K562 (cell line): ENCODE measurements at regions not wholly inside any gene's neighbourhood (a gene's known extent, or its start where the extent isn't known, plus 50 kb on each side); places are given as distances from the start of the nearest gene placed in this dataset.

Experiments used
- CTCF ChIP-seq, 3 experiments: IDR thresholded peaks in 2 of 3; conservative IDR thresholded peaks in 1 of 3; 2 replicates each; pipeline ENCODE4 v1.5.1; 2011 to 2012; ENCODE audit warnings: low read length in 3 of 3, mild to moderate bottlenecking in 3 of 3, control low read depth in 2 of 3, improper control_type of control experiment in 1 of 3, inconsistent platforms in 1 of 3, low read depth in 1 of 3, mixed read lengths in 1 of 3, moderate library complexity in 1 of 3; ENCODE audit not compliant: insufficient read depth in 2 of 3
- E2F6 ChIP-seq, 2 experiments: IDR thresholded peaks; 2 replicates each; pipeline ENCODE4 v1.6.1; 2011; ENCODE audit warnings: borderline replicate concordance in 1 of 2, control low read depth in 1 of 2, low read depth in 1 of 2, low read length in 1 of 2, mild to moderate bottlenecking in 1 of 2, mixed read lengths in 1 of 2, moderate library complexity in 1 of 2; ENCODE audit not compliant: insufficient read depth in 1 of 2, insufficient read length in 1 of 2, poor library complexity in 1 of 2, severe bottlenecking in 1 of 2; ENCODE audit errors: extremely low read depth in 1 of 2
- MAX ChIP-seq: sonication (generic); formaldehyde crosslinking; IDR thresholded peaks from 2 replicates; pipeline ENCODE4 v1.9.0; 2022; ENCODE audit warnings: mild to moderate bottlenecking, missing genetic modification reagents
- NR2F6 ChIP-seq: fragments of 450-650 bp; formaldehyde crosslinking; IDR thresholded peaks from 2 replicates; pipeline ENCODE4 v1.4.0; 2020; ENCODE audit warnings: mild to moderate bottlenecking
- POLR2AphosphoS5 ChIP-seq: IDR thresholded peaks from 2 replicates; pipeline ENCODE4 v1.6.1; 2011; ENCODE audit warnings: mild to moderate bottlenecking, low read depth, low read length, moderate library complexity; ENCODE audit not compliant: control insufficient read depth, insufficient read depth
- ZBTB34 ChIP-seq: fragments of 250-450 bp; sonication (Bioruptor Pico); IDR thresholded peaks from 2 replicates; pipeline ENCODE4 v1.8.0; 2021; ENCODE audit warnings: mild to moderate bottlenecking, moderate library complexity

GRCh38 chr10:58980826-58981415, 195.5 kb upstream of the PHYHIPL start:
- TF ChIP-seq ZBTB34 (CRISPR knock-in tag) (no peak), MAX (no peak), NR2F6 (CRISPR knock-in tag) (no peak), CTCF (IDR thresholded peaks at IDR 0.05 in 2 of 3, conservative IDR thresholded peaks at IDR 0.05 in 1 of 3; ENCODE audit: insufficient read depth in 2 of 3, low read depth in 1 of 3, low read length in 3 of 3) (no peak), POLR2AphosphoS5 (no peak), E2F6 (IDR thresholded peaks at IDR 0.05; ENCODE audit: borderline replicate concordance in 1 of 2, extremely low read depth in 1 of 2, insufficient read depth in 1 of 2, insufficient read length in 1 of 2, low read depth in 1 of 2, low read length in 1 of 2, poor library complexity in 1 of 2, severe bottlenecking in 1 of 2) (no peak)
